OCI-LY7 (cell line): ENCODE measurements at regions not wholly inside any gene's neighbourhood (a gene's known extent, or its start where the extent isn't known, plus 50 kb on each side); places are given as distances from the start of the nearest gene placed in this dataset.

ENCODE experiments used
- CTCF ChIP-seq: fragments of 200-600 bp; sonication (generic); conservative IDR thresholded peaks from 2 replicates; pipeline ENCODE4 v1.5.1; 2014; ENCODE audit warnings: mild to moderate bottlenecking, antibody characterized with exemption, low read length, moderate library complexity, mixed read lengths
- EZH2phosphoT487 ChIP-seq: fragments of 200-600 bp; sonication (generic); IDR thresholded peaks from 2 replicates; pipeline ENCODE4 v1.6.1; 2018; ENCODE audit warnings: low read depth, borderline replicate concordance, mild to moderate bottlenecking, mixed run types, antibody characterized with exemption, low read length, moderate library complexity, mixed read lengths

- TF ChIP-seq CTCF (no peak), EZH2phosphoT487 (no peak)
These were observed 1136.0 kb downstream of the FLRT2 start for GRCh38 chr14:86665975-86666374.
